HG03139 (cell line): ENCODE measurements at regions not wholly inside any gene's neighbourhood (a gene's known extent, or its start where the extent isn't known, plus 50 kb on each side); places are given as distances from the start of the nearest gene placed in this dataset.

ENCODE experiments used
- ATAC-seq: cut with Tn5 transposase; IDR thresholded peaks from one replicate; pipeline ENCODE4 v1.9.1; 2021; ENCODE audit not compliant: unreplicated experiment

- no peak for ATAC-seq
These were observed 866.1 kb downstream of the TLE4 start for GRCh38 chr9:80437825-80438224.

- no peak for ATAC-seq
These were observed 865.4 kb downstream of the TLE4 start for GRCh38 chr9:80437091-80437640.

- ATAC-seq, result no peak
These were observed 863.8 kb downstream of the TLE4 start for GRCh38 chr9:80435591-80435990.

- ATAC-seq, result no peak
These were observed 855.2 kb downstream of the TLE4 start for GRCh38 chr9:80426992-80427391.

GRCh38 chr9:80417211-80417773 lies 845.5 kb downstream of the TLE4 start:
- ATAC-seq, result no peak

- ATAC-seq, result no peak
These were observed 838.3 kb downstream of the TLE4 start for GRCh38 chr9:80410106-80410505.

GRCh38 chr9:80407220-80407619 lies 835.5 kb downstream of the TLE4 start:
- ATAC-seq, result no peak

- ATAC-seq, result no peak
These were observed 829.5 kb downstream of the TLE4 start for GRCh38 chr9:80401243-80401642.

- no peak for ATAC-seq
These were observed 829.0 kb downstream of the TLE4 start for GRCh38 chr9:80400624-80401230.

GRCh38 chr9:80399606-80400005 lies 827.8 kb downstream of the TLE4 start:
- ATAC-seq, result no peak

- no peak for ATAC-seq
These were observed 816.1 kb downstream of the TLE4 start for GRCh38 chr9:80387828-80388227.

GRCh38 chr9:80385246-80385645 lies 813.5 kb downstream of the TLE4 start:
- ATAC-seq, result no peak

GRCh38 chr9:80383331-80383730 lies 811.6 kb downstream of the TLE4 start:
- no peak for ATAC-seq

GRCh38 chr9:80382211-80382891 lies 810.6 kb downstream of the TLE4 start:
- no peak for ATAC-seq

GRCh38 chr9:80380301-80380700 lies 808.5 kb downstream of the TLE4 start:
- ATAC-seq, result no peak

GRCh38 chr9:80378669-80379293 lies 807.0 kb downstream of the TLE4 start:
- ATAC-seq, result no peak

- ATAC-seq, result no peak
These were observed 804.4 kb downstream of the TLE4 start for GRCh38 chr9:80376180-80376579.

- ATAC-seq, result no peak
These were observed 803.7 kb downstream of the TLE4 start for GRCh38 chr9:80375477-80375876.

GRCh38 chr9:80369641-80370040 lies 797.9 kb downstream of the TLE4 start:
- no peak for ATAC-seq

- ATAC-seq, result no peak
These were observed 794.9 kb downstream of the TLE4 start for GRCh38 chr9:80366626-80367025.

- no peak for ATAC-seq
These were observed 788.4 kb downstream of the TLE4 start for GRCh38 chr9:80359941-80360881.
